ENCODE measurements at regions not wholly inside any gene's neighbourhood (a gene's known extent, or its start where the extent isn't known, plus 50 kb on each side); places are given as distances from the start of the nearest gene placed in this dataset.

- ChIA-PET POLR2A (no interaction called here), CTCF (no interaction called here)
- Mint-ChIP-seq H3K36me3 (ENCODE audit: low read depth) (no peaks in the 10 kb centered on the region), H3K27me3 (no peaks in the 10 kb centered on the region), H3K27ac (no peak overlapping the region), H3K9me3 (peaks cover 7% of the 10 kb centered on the region), H3K4me1 (ENCODE audit: low read depth) (no peaks in the 10 kb centered on the region), H3K4me3 (no peak overlapping the region)
- no peaks in the 10 kb centered on the region for H3K4me1 ChIP-seq (ENCODE audit: insufficient read depth, low read length)
- no peaks in the 10 kb centered on the region for H3K27me3 ChIP-seq (ENCODE audit: control insufficient read depth in 1 of 2, insufficient read depth in 2 of 2, low read length in 2 of 2)
- ATAC-seq (ENCODE audit: poor library complexity) (no peak), DNase-seq (no peak)
- TF ChIP-seq CTCF (IDR thresholded peaks at IDR 0.05) = no peak
- intact Hi-C loops (cut with DNase I, micrococcal nuclease) = no loop called here
- H3K9me3 ChIP-seq (ENCODE audit: control insufficient read depth in 1 of 2, insufficient read depth in 1 of 2, low read length in 2 of 2) = peaks cover 4 to 10% of the 10 kb centered on the region in 2 experiments
- no peaks in the 10 kb centered on the region for H3K36me3 ChIP-seq (ENCODE audit: insufficient read depth, low read length)
- no peak overlapping the region for H3K4me3 ChIP-seq (ENCODE audit: low read length)
- H3K27ac ChIP-seq (ENCODE audit: low read depth in 1 of 2, low read length in 2 of 2) = no peak overlapping the region
These were observed 214.0 kb upstream of the ADGRL4 start for GRCh38 chr1:79220509-79220908.

GRCh38 chr1:79215311-79215710, 208.8 kb upstream of the ADGRL4 start:
- POLR2A ChIA-PET = no interaction called here
- no peaks in the 10 kb centered on the region for H3K4me1 ChIP-seq (ENCODE audit: insufficient read depth, low read length)
- Mint-ChIP-seq H3K36me3 (ENCODE audit: low read depth) (no peaks in the 10 kb centered on the region), H3K4me1 (ENCODE audit: low read depth) (no peaks in the 10 kb centered on the region), H3K9me3 (peaks cover 13% of the 10 kb centered on the region), H3K4me3 (no peak overlapping the region), H3K27me3 (no peaks in the 10 kb centered on the region), H3K27ac (no peak overlapping the region)
- intact Hi-C loops (cut with DNase I, micrococcal nuclease) = no loop called here
- no peak for TF ChIP-seq CTCF (IDR thresholded peaks at IDR 0.05)
- H3K4me3 ChIP-seq (ENCODE audit: low read length) = no peak overlapping the region
- DNase-seq (no peak), ATAC-seq (ENCODE audit: poor library complexity) (no peak)
- H3K27ac ChIP-seq (ENCODE audit: low read depth in 1 of 2, low read length in 2 of 2) = no peak overlapping the region
- peaks cover 0 to 3% of the 10 kb centered on the region in 2 experiments for H3K9me3 ChIP-seq (ENCODE audit: control insufficient read depth in 1 of 2, insufficient read depth in 1 of 2, low read length in 2 of 2)
- CTCF ChIA-PET = no interaction called here
- H3K27me3 ChIP-seq (ENCODE audit: control insufficient read depth in 1 of 2, insufficient read depth in 2 of 2, low read length in 2 of 2) = no peaks in the 10 kb centered on the region
- no peaks in the 10 kb centered on the region for H3K36me3 ChIP-seq (ENCODE audit: insufficient read depth, low read length)

- POLR2A ChIA-PET = no interaction called here
- CTCF ChIA-PET = no interaction called here
These were observed 201.3 kb upstream of the ADGRL4 start for GRCh38 chr1:79207786-79208185.

More at GRCh38 chr1:79207786-79208185, 201.3 kb upstream of the ADGRL4 start:
- H3K27me3 ChIP-seq (ENCODE audit: control insufficient read depth in 1 of 2, insufficient read depth in 2 of 2, low read length in 2 of 2) = no peaks in the 10 kb centered on the region
- Mint-ChIP-seq H3K36me3 (ENCODE audit: low read depth) (no peaks in the 10 kb centered on the region), H3K4me3 (no peak overlapping the region), H3K4me1 (ENCODE audit: low read depth) (no peaks in the 10 kb centered on the region), H3K9me3 (peaks cover 4% of the 10 kb centered on the region), H3K27ac (no peak overlapping the region), H3K27me3 (no peaks in the 10 kb centered on the region)
- no peaks in the 10 kb centered on the region for H3K9me3 ChIP-seq (ENCODE audit: control insufficient read depth in 1 of 2, insufficient read depth in 1 of 2, low read length in 2 of 2)
- intact Hi-C loops (cut with DNase I, micrococcal nuclease) = no loop called here
- DNase-seq (no peak), ATAC-seq (ENCODE audit: poor library complexity) (no peak)
- no peaks in the 10 kb centered on the region for H3K4me1 ChIP-seq (ENCODE audit: insufficient read depth, low read length)
- no peak for TF ChIP-seq CTCF (IDR thresholded peaks at IDR 0.05)
- H3K36me3 ChIP-seq (ENCODE audit: insufficient read depth, low read length) = no peaks in the 10 kb centered on the region
- H3K27ac ChIP-seq (ENCODE audit: low read depth in 1 of 2, low read length in 2 of 2) = no peak overlapping the region
- H3K4me3 ChIP-seq (ENCODE audit: low read length) = no peak overlapping the region
